OCI-LY3 (cell line): ENCODE measurements at regions not wholly inside any gene's neighbourhood (a gene's known extent, or its start where the extent isn't known, plus 50 kb on each side); places are given as distances from the start of the nearest gene placed in this dataset.

Experiments
- CTCF ChIP-seq: fragments of 200-600, 300-600 bp; sonication (generic); IDR thresholded peaks from 2 replicates; pipeline ENCODE4 v1.5.1; 2014; ENCODE audit warnings: antibody characterized with exemption, low read length, low read depth
- EZH2phosphoT487 ChIP-seq: fragments of 200-600 bp; shearing (Covaris generic); IDR thresholded peaks from 2 replicates; pipeline ENCODE4 v1.6.1; 2018; ENCODE audit warnings: antibody characterized with exemption, mixed run types, low read depth

GRCh38 chr5:52013523-52013922, 630.3 kb downstream of the ISL1 start:
- TF ChIP-seq CTCF (no peak), EZH2phosphoT487 (no peak)
